ENCODE measurements at regions not wholly inside any gene's neighbourhood (a gene's known extent, or its start where the extent isn't known, plus 50 kb on each side); places are given as distances from the start of the nearest gene placed in this dataset.

DNA sequence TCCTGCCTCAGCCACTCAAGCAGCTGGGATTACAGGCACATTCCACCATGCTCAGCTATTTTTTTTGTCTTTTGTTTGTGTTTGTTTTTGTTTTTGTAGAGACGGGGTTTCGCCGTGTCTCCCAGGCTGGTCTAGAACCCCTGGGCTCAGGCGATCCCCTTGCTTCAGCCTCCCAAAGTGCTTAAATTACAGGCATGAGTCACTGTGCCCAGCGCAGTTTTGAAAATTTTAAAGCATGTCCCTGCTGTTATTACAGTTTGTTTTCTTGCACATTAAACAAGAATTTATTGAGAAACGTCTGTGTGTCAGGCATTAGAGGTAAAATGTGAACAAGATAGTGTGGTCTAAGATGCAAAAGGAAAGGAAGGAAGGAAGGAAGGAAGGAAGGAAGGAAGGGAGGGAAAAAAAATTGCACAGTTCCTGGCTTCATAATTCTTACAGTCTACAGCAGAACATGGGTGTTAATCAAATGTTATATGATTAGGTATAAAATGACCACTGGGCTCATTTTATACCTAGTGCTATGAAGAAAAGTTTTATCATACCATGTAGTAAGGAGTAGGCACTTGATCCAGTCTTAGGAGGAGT is 205.4 kb downstream of the SNX18 start:
- H4K20me1 ChIP-seq (ENCODE audit: insufficient read depth, low read length, poor library complexity, severe bottlenecking) = no peaks in the 10 kb centered on the region
- H3K9me2 ChIP-seq (replicated peaks; ENCODE audit: low read depth, low read length) = no peaks in the 10 kb centered on the region
- no peaks in the 10 kb centered on the region for H3K27me3 ChIP-seq (ENCODE audit: insufficient read depth, low read length, poor library complexity, severe bottlenecking)
- no peaks in the 10 kb centered on the region for H3K9me3 ChIP-seq (ENCODE audit: insufficient read depth, low read depth, low read length)
- H3K4me1 ChIP-seq (ENCODE audit: insufficient read depth, low read length, poor library complexity, severe bottlenecking) = peaks cover 4% of the 10 kb centered on the region
- TF ChIP-seq, protein P1, sequence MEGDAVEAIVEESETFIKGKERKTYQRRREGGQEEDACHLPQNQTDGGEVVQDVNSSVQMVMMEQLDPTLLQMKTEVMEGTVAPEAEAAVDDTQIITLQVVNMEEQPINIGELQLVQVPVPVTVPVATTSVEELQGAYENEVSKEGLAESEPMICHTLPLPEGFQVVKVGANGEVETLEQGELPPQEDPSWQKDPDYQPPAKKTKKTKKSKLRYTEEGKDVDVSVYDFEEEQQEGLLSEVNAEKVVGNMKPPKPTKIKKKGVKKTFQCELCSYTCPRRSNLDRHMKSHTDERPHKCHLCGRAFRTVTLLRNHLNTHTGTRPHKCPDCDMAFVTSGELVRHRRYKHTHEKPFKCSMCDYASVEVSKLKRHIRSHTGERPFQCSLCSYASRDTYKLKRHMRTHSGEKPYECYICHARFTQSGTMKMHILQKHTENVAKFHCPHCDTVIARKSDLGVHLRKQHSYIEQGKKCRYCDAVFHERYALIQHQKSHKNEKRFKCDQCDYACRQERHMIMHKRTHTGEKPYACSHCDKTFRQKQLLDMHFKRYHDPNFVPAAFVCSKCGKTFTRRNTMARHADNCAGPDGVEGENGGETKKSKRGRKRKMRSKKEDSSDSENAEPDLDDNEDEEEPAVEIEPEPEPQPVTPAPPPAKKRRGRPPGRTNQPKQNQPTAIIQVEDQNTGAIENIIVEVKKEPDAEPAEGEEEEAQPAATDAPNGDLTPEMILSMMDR (conservative IDR thresholded peaks at IDR 0.05; ENCODE audit: low read length) = no peak
- no peak for TF ChIP-seq EZH2phosphoT487 (IDR thresholded peaks at IDR 0.05; ENCODE audit: borderline replicate concordance)
- no peaks in the 10 kb centered on the region for H3F3A ChIP-seq (ENCODE audit: low read depth)
- no peak overlapping the region for H3K4me2 ChIP-seq (ENCODE audit: low read depth, low read length, poor library complexity, severe bottlenecking)
- no peaks in the 10 kb centered on the region for H3K79me2 ChIP-seq (ENCODE audit: insufficient read depth, low read length)
- H2AFZ ChIP-seq (ENCODE audit: low read length) = no peak overlapping the region
- no peak overlapping the region for H3K9ac ChIP-seq (ENCODE audit: low read depth, low read length, poor library complexity, severe bottlenecking)
- H3K36me3 ChIP-seq (ENCODE audit: insufficient read depth, low read length) = no peaks in the 10 kb centered on the region
- no peak overlapping the region for H3K4me3 ChIP-seq (ENCODE audit: low read length, poor library complexity, severe bottlenecking)

DNA sequence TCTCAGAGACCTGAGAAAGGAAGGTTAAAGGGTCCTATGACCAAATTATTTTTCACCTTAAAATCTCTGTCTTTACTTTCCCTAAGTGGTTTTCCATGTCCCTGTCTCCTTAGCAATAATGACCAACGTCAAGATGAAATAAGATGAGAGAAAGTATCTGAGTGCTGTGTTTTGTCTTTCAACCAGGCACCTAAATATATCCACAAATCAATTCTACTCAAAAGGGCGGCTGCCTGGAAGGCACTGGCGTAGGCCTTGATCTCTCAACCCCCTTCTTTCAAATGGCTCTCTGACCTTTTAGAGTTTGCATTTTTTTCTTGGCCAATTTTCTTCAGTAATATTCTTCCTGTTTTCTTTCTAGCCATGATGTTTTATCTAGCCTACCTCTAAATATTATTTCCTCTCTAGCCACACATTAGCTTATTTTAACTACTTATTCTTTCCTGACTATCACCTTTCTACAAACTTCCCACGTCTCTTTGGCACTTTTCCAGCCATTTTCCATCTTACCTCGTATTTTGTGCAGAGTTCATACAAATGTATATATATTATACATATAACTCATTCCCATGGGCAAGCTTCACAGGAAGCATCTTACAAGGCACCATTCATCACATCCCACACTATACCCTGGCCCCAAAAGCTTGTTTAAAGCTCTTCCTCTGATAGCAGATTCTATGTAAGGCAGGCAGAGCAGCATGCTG is 204.5 kb downstream of the SNX18 start:
- no peaks in the 10 kb centered on the region for H3K9me3 ChIP-seq (ENCODE audit: insufficient read depth, low read depth, low read length)
- H3K9me2 ChIP-seq (replicated peaks; ENCODE audit: low read depth, low read length) = no peaks in the 10 kb centered on the region
- no peaks in the 10 kb centered on the region for H3F3A ChIP-seq (ENCODE audit: low read depth)
- no peak overlapping the region for H3K9ac ChIP-seq (ENCODE audit: low read depth, low read length, poor library complexity, severe bottlenecking)
- no peak overlapping the region for H3K4me3 ChIP-seq (ENCODE audit: low read length, poor library complexity, severe bottlenecking)
- H2AFZ ChIP-seq (ENCODE audit: low read length) = no peak overlapping the region
- H3K79me2 ChIP-seq (ENCODE audit: insufficient read depth, low read length) = no peaks in the 10 kb centered on the region
- no peaks in the 10 kb centered on the region for H3K36me3 ChIP-seq (ENCODE audit: insufficient read depth, low read length)
- H3K27me3 ChIP-seq (ENCODE audit: insufficient read depth, low read length, poor library complexity, severe bottlenecking) = no peaks in the 10 kb centered on the region
- H3K4me2 ChIP-seq (ENCODE audit: low read depth, low read length, poor library complexity, severe bottlenecking) = no peak overlapping the region
- TF ChIP-seq, protein P1 (conservative IDR thresholded peaks at IDR 0.05; ENCODE audit: low read length) = no peak
- TF ChIP-seq EZH2phosphoT487 (IDR thresholded peaks at IDR 0.05; ENCODE audit: borderline replicate concordance) = no peak
- H4K20me1 ChIP-seq (ENCODE audit: insufficient read depth, low read length, poor library complexity, severe bottlenecking) = no peaks in the 10 kb centered on the region
- H3K4me1 ChIP-seq (ENCODE audit: insufficient read depth, low read length, poor library complexity, severe bottlenecking) = peaks cover 4% of the 10 kb centered on the region

- no peak overlapping the region for H3K9ac ChIP-seq (ENCODE audit: low read depth, low read length, poor library complexity, severe bottlenecking)
Observed at GRCh38 chr5:54721116-54721515, 203.6 kb downstream of the SNX18 start.

More at GRCh38 chr5:54721116-54721515, 203.6 kb downstream of the SNX18 start:
- Histone ChIP-seq H3K4me3 (ENCODE audit: low read length, poor library complexity, severe bottlenecking) (no peak overlapping the region), H3K79me2 (ENCODE audit: insufficient read depth, low read length) (no peaks in the 10 kb centered on the region), H3K4me2 (ENCODE audit: low read depth, low read length, poor library complexity, severe bottlenecking) (no peak overlapping the region), H3K4me1 (ENCODE audit: insufficient read depth, low read length, poor library complexity, severe bottlenecking) (peaks cover 4% of the 10 kb centered on the region), H3F3A (ENCODE audit: low read depth) (no peaks in the 10 kb centered on the region), H3K9me3 (ENCODE audit: insufficient read depth, low read depth, low read length) (no peaks in the 10 kb centered on the region), H2AFZ (ENCODE audit: low read length) (no peak overlapping the region), H4K20me1 (ENCODE audit: insufficient read depth, low read length, poor library complexity, severe bottlenecking) (no peaks in the 10 kb centered on the region), H3K27me3 (ENCODE audit: insufficient read depth, low read length, poor library complexity, severe bottlenecking) (no peaks in the 10 kb centered on the region), H3K9me2 (replicated peaks; ENCODE audit: low read depth, low read length) (no peaks in the 10 kb centered on the region), H3K36me3 (ENCODE audit: insufficient read depth, low read length) (no peaks in the 10 kb centered on the region)
- TF ChIP-seq, protein P1 (conservative IDR thresholded peaks at IDR 0.05; ENCODE audit: low read length) = no peak
- TF ChIP-seq EZH2phosphoT487 (IDR thresholded peaks at IDR 0.05; ENCODE audit: borderline replicate concordance) = no peak

Measured in Loucy (cell line).